Loucy (cell line): ENCODE measurements at regions not wholly inside any gene's neighbourhood (a gene's known extent, or its start where the extent isn't known, plus 50 kb on each side); places are given as distances from the start of the nearest gene placed in this dataset.

Experiments
- EZH2phosphoT487 ChIP-seq: fragments of 200-600 bp; IDR thresholded peaks from 2 replicates; pipeline ENCODE4 v1.6.1; 2018; ENCODE audit warnings: antibody characterized with exemption, mild to moderate bottlenecking, moderate library complexity, borderline replicate concordance
- TF ChIP-seq, protein P1 (sequence below): fragments of 200-600 bp; sonication (generic); conservative IDR thresholded peaks from 2 replicates; pipeline ENCODE4 v1.5.1; 2014; ENCODE audit warnings: mild to moderate bottlenecking, antibody characterized with exemption, low read length

DNA sequence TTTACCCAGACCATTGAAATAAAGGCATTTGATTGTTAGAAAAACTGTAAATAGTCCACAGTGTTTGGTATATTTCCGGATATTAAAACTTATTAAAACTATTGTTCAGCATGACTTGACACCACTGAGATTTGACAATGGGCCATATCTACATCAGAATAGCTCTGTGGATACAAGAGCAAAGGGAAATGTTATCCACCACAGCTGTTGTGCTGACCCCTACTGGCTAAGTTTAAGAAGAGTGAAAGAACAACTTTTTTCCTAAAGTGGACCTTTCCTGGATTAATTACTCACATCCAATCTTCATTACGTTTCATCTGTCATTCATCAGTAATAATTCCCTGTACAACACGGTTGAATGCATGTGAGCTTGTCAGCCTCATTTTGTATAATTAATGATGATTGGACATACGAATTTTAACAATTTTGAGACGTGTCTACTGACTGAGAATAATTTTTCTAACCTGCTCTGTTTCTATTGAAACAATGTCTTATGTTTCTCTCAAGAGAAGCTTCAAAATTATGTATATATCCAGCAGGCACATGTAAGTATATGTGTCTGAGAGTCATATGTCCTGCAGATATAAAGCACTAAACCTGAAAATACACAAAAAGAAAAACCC is 1952.6 kb downstream of the MAT2B start:
- TF ChIP-seq, protein P1, sequence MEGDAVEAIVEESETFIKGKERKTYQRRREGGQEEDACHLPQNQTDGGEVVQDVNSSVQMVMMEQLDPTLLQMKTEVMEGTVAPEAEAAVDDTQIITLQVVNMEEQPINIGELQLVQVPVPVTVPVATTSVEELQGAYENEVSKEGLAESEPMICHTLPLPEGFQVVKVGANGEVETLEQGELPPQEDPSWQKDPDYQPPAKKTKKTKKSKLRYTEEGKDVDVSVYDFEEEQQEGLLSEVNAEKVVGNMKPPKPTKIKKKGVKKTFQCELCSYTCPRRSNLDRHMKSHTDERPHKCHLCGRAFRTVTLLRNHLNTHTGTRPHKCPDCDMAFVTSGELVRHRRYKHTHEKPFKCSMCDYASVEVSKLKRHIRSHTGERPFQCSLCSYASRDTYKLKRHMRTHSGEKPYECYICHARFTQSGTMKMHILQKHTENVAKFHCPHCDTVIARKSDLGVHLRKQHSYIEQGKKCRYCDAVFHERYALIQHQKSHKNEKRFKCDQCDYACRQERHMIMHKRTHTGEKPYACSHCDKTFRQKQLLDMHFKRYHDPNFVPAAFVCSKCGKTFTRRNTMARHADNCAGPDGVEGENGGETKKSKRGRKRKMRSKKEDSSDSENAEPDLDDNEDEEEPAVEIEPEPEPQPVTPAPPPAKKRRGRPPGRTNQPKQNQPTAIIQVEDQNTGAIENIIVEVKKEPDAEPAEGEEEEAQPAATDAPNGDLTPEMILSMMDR: peak; percentile 59
- TF ChIP-seq EZH2phosphoT487: no peak
